Nephron (organoid): ENCODE measurements at regions not wholly inside any gene's neighbourhood (a gene's known extent, or its start where the extent isn't known, plus 50 kb on each side); places are given as distances from the start of the nearest gene placed in this dataset.

ENCODE experiments used
- H3K27ac Mint-ChIP-seq, 3 experiments: 2 replicates each; pipeline ENCODE4 v1.8.0; 2020; ENCODE audit warnings: mixed read lengths in 3 of 3, mild to moderate bottlenecking in 2 of 3, moderate library complexity in 1 of 3
- H3K27me3 Mint-ChIP-seq: 2 replicates; pipeline ENCODE4 v1.8.0; 2021; ENCODE audit warnings: low read depth, mild to moderate bottlenecking, moderate library complexity, mixed read lengths
- H3K36me3 Mint-ChIP-seq: 2 replicates; pipeline ENCODE4 v1.8.0; 2020; ENCODE audit warnings: low read depth, mixed read lengths
- H3K4me1 Mint-ChIP-seq: 2 replicates; pipeline ENCODE4 v1.8.0; 2020; ENCODE audit warnings: mixed read lengths
- H3K4me3 Mint-ChIP-seq, 3 experiments: 2 replicates each; pipeline ENCODE4 v1.8.0; 2020; ENCODE audit warnings: mild to moderate bottlenecking in 3 of 3, mixed read lengths in 3 of 3, moderate library complexity in 2 of 3
- H3K9me3 Mint-ChIP-seq: 2 replicates; pipeline ENCODE4 v1.8.0; 2020; ENCODE audit warnings: mixed read lengths
- TF ChIP-seq, protein P1 (sequence below), 3 experiments: fragments of 200-600 bp; sonication (generic); IDR thresholded peaks; one replicate each; pipeline ENCODE4 v1.5.0; 2021; ENCODE audit warnings: antibody characterized with exemption in 3 of 3; ENCODE audit not compliant: unreplicated experiment in 3 of 3

DNA sequence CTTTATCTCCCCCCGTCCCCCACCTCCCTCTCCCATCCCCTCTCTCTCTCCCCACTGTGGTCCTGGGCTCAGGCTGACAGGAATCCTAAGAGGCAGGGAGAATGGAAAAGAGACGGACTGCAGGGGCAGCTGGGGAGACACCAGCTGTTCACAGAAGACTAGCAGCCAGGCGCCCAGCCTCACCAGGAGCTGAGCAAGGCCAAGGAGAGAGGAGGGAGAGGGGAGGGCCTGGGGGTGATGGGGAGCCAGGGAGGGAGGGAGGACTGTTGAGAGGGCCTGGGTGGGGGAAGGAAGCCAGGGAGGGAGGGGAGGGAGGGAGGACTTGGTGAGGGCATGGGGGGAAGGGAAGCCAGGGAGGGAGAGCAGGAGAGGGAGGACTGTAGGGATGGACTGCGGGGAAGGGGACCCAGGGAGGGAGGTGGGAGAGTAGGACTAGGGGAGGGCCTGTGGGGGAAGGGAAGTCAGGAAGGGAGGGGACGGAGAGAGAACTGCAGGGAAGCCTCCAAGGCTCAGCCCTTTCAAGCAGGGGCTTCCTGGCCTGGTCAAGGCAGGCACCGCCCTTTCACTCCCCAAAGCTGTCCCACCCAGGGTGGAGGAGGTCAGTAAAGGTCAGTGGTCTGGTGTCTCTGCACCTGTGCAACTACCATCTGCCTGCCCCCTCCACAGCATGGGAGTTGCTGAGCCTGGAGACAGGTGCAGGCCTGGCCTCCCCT is 517.7 kb upstream of the MYT1L start:
- Mint-ChIP-seq H3K4me1 (peaks cover 10% of the 10 kb centered on the region), H3K27ac (no peak overlapping the region), H3K9me3 (no peaks in the 10 kb centered on the region), H3K36me3 (no peaks in the 10 kb centered on the region), H3K4me3 (no peak overlapping the region), H3K27me3 (peaks cover 7% of the 10 kb centered on the region)
- TF ChIP-seq, protein P1, sequence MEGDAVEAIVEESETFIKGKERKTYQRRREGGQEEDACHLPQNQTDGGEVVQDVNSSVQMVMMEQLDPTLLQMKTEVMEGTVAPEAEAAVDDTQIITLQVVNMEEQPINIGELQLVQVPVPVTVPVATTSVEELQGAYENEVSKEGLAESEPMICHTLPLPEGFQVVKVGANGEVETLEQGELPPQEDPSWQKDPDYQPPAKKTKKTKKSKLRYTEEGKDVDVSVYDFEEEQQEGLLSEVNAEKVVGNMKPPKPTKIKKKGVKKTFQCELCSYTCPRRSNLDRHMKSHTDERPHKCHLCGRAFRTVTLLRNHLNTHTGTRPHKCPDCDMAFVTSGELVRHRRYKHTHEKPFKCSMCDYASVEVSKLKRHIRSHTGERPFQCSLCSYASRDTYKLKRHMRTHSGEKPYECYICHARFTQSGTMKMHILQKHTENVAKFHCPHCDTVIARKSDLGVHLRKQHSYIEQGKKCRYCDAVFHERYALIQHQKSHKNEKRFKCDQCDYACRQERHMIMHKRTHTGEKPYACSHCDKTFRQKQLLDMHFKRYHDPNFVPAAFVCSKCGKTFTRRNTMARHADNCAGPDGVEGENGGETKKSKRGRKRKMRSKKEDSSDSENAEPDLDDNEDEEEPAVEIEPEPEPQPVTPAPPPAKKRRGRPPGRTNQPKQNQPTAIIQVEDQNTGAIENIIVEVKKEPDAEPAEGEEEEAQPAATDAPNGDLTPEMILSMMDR (IDR thresholded peaks at IDR 0.05; ENCODE audit: unreplicated experiment in 3 of 3), result no peak

DNA sequence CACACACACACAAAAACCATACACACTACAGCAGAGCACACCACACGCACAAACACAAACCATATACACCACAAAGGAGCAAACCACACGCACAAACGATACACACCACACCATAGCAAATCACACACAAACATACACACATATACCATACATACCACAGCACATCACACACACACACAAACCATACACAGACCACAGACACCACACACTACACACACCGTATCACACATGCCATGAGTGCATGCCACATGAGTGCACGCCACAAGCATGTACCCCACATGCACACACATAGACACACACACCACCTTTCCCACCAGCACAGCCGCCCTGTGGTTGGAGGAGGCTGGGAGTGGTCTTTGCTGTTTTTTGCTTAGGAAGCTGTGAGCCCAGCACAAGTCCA is 517.1 kb upstream of the MYT1L start:
- Mint-ChIP-seq H3K27me3 (peaks cover 7% of the 10 kb centered on the region), H3K36me3 (no peaks in the 10 kb centered on the region), H3K9me3 (no peaks in the 10 kb centered on the region), H3K27ac (no peak overlapping the region), H3K4me3 (no peak overlapping the region), H3K4me1 (peaks cover 10% of the 10 kb centered on the region)
- TF ChIP-seq, protein P1 (IDR thresholded peaks at IDR 0.05; ENCODE audit: unreplicated experiment in 3 of 3), result no peak

DNA sequence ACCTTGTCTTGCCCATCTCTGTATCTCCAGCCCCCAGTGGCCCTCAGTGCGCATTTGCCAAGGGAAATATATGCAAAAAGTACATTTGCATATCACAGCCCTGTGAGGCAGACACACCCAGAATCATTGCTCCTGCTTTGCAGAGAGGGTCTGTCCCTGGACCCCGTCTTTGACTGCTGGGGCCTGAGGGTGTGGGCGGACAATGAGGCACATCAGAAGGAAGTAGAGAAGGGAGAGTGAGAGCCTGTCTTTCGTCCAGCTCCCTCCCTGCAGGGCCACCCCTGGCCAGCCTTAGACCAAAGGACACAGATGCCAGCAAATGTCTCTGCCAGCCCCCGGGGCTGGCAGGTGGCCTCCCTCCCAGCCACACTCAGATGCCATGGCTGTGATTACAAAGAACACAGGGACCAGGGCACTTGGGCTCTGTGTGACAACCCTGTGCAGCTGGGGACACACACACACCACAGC is 516.2 kb upstream of the MYT1L start:
- Mint-ChIP-seq H3K36me3 (no peaks in the 10 kb centered on the region), H3K27me3 (peaks cover 7% of the 10 kb centered on the region), H3K4me3 (no peak overlapping the region), H3K9me3 (no peaks in the 10 kb centered on the region), H3K27ac (no peak overlapping the region), H3K4me1 (peaks cover 10% of the 10 kb centered on the region)
- TF ChIP-seq, protein P1 (IDR thresholded peaks at IDR 0.05; ENCODE audit: unreplicated experiment in 3 of 3), result no peak

GRCh38 chr2:2846332-2847208 is 515.5 kb upstream of the MYT1L start:
- Mint-ChIP-seq H3K4me1 (peaks cover 7% of the 10 kb centered on the region), H3K27ac (peak overlapping the region in 2 of 3 experiments; percentile 71 to 81), H3K4me3 (no peak overlapping the region), H3K9me3 (no peaks in the 10 kb centered on the region), H3K27me3 (peaks cover 7% of the 10 kb centered on the region), H3K36me3 (no peaks in the 10 kb centered on the region)
- TF ChIP-seq, protein P1 (IDR thresholded peaks at IDR 0.05; ENCODE audit: unreplicated experiment in 3 of 3), result no peak

- Mint-ChIP-seq H3K4me1 (peaks cover 5% of the 10 kb centered on the region), H3K36me3 (no peaks in the 10 kb centered on the region), H3K27me3 (peaks cover 7% of the 10 kb centered on the region), H3K9me3 (no peaks in the 10 kb centered on the region), H3K27ac (peak overlapping the region; percentile 36 to 81 (median 71)), H3K4me3 (no peak overlapping the region)
- TF ChIP-seq, protein P1 (IDR thresholded peaks at IDR 0.05; ENCODE audit: unreplicated experiment in 3 of 3), result no peak
Observed at GRCh38 chr2:2845806-2846315, 514.8 kb upstream of the MYT1L start.
